Transverse colon (tissue), 4 donors: ENCODE measurements at regions not wholly inside any gene's neighbourhood (a gene's known extent, or its start where the extent isn't known, plus 50 kb on each side); places are given as distances from the start of the nearest gene placed in this dataset.

Experiments used
- DNase-seq: peaks from one replicate; pipeline ENCODE4 v3.0.0-alpha.2; 2019
- H3K27ac ChIP-seq, 4 donors: fragments of 200-600 bp; sonication (generic); 2 replicates each; pipeline ENCODE4 v1.5.1; 2016 to 2018; ENCODE audit warnings: inconsistent platforms in 4 of 4
- H3K27me3 ChIP-seq: fragments of 200-600 bp; sonication (generic); 2 replicates; pipeline ENCODE4 v1.5.1; 2017; ENCODE audit warnings: inconsistent platforms
- H3K36me3 ChIP-seq, 4 donors: fragments of 200-600 bp; sonication (generic); 2 replicates each; pipeline ENCODE4 v1.5.1; 2017 to 2019; ENCODE audit warnings: inconsistent platforms in 4 of 4
- H3K4me1 ChIP-seq, 4 donors: fragments of 200-600 bp; sonication (generic); 2 replicates each; pipeline ENCODE4 v1.5.1; 2017 to 2020; ENCODE audit warnings: inconsistent platforms in 4 of 4
- H3K4me3 ChIP-seq, 4 donors: fragments of 200-600 bp; sonication (generic); 1 replicate in 1 of 4; 2 replicates in 3 of 4; pipeline versions ENCODE4 v1.5.1 to v1.6.1; 2017 to 2019; ENCODE audit warnings: inconsistent platforms in 4 of 4
- H3K9me3 ChIP-seq, 2 donors: fragments of 200-600 bp; sonication (generic); 2 replicates each; pipeline ENCODE4 v1.5.1; 2017 to 2019; ENCODE audit warnings: inconsistent platforms in 2 of 2
- EP300 ChIP-seq: sonication (generic); formaldehyde crosslinking; IDR thresholded peaks from one replicate; pipeline ENCODE4 v1.6.1; 2017; ENCODE audit warnings: antibody characterized with exemption, low read depth
- POLR2A ChIP-seq: fragments of 450-650 bp; IDR thresholded peaks from one replicate; pipeline ENCODE4 v1.6.1; 2016; ENCODE audit warnings: antibody characterized with exemption, mild to moderate bottlenecking, moderate library complexity
- POLR2AphosphoS5 ChIP-seq, 3 donors: sonication (generic); formaldehyde crosslinking; IDR thresholded peaks; one replicate each; pipeline ENCODE4 v1.6.1; 2016; ENCODE audit warnings: antibody characterized with exemption in 3 of 3
- WGBS, 2 donors: methylation state at CpG; one replicate each; pipeline ENCODE4 v1.1.5; 2018; ENCODE audit warnings: low coverage in 1 of 2; 5-methylcytosine and 5-hydroxymethylcytosine counted together
- in situ Hi-C, 4 donors: fragments of 200-750 bp; cut with MboI; loops; one replicate each; pipeline versions ENCODE4 v1.15.0 to v1.15.1; 2017; ENCODE audit warnings: low sequenced_read_pairs in 3 of 4, low pct_ligation_motif_present in 1 of 4, low pct_unique_long_range_greater_than_20kb in 1 of 4
- intact Hi-C: fragments of 100-400 bp; cut with DNase I; formaldehyde crosslinking; loops from one replicate; pipeline ENCODE4 v1.15.1; 2023; ENCODE audit warnings: low total_unique reads
- TF ChIP-seq, protein P1 (sequence below), 5 experiments: fragments of 200-600 bp in 3 of 5; fragments of 450-650 bp in 2 of 5; sonication (generic) in 3 of 5; IDR thresholded peaks; 1 replicate in 2 of 5; 2 replicates in 3 of 5; pipeline ENCODE4 v1.5.1; 2016 to 2017; ENCODE audit warnings: antibody characterized with exemption in 5 of 5, inconsistent platforms in 3 of 5, mild to moderate bottlenecking in 2 of 5, moderate library complexity in 1 of 5

DNA sequence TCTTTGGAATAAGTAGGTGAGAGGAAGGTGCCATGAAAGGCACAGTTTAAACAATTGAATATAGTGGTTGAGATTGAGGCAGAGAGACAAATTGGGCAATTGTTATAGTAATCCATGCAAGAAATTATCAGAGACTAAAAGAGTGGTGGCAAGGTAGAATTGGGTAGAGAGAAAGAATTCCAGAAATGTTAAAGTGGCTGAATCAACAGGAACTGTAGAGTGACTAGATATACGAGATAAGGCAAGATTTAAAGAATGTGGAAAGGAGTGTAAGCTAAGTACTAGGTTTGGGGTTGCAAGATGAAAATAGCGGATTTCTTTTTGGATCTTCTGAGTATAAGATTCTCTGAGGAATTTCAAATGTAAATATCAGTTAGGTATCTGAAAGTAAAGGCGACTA lies 285.2 kb downstream of the DMRTA1 start:
- Histone ChIP-seq H3K9me3 (no peaks in the 10 kb centered on the region), H3K27me3 (no peaks in the 10 kb centered on the region), H3K36me3 (no peaks in the 10 kb centered on the region), H3K4me1 (no peaks in the 10 kb centered on the region), H3K27ac (no peak overlapping the region), H3K4me3 (no peak overlapping the region)
- WGBS, 2 donors = 61 to 71% methylated on average over 3 of the region's 3 CpGs
- in situ Hi-C loops = no loop called here
- intact Hi-C loops = no loop called here
- TF ChIP-seq EP300 (no peak), POLR2AphosphoS5 (IDR thresholded peaks at IDR 0.05) (no peak), POLR2A (no peak)
- TF ChIP-seq, protein P1, sequence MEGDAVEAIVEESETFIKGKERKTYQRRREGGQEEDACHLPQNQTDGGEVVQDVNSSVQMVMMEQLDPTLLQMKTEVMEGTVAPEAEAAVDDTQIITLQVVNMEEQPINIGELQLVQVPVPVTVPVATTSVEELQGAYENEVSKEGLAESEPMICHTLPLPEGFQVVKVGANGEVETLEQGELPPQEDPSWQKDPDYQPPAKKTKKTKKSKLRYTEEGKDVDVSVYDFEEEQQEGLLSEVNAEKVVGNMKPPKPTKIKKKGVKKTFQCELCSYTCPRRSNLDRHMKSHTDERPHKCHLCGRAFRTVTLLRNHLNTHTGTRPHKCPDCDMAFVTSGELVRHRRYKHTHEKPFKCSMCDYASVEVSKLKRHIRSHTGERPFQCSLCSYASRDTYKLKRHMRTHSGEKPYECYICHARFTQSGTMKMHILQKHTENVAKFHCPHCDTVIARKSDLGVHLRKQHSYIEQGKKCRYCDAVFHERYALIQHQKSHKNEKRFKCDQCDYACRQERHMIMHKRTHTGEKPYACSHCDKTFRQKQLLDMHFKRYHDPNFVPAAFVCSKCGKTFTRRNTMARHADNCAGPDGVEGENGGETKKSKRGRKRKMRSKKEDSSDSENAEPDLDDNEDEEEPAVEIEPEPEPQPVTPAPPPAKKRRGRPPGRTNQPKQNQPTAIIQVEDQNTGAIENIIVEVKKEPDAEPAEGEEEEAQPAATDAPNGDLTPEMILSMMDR (IDR thresholded peaks at IDR 0.05) = no peak
- no peak for DNase-seq

DNA sequence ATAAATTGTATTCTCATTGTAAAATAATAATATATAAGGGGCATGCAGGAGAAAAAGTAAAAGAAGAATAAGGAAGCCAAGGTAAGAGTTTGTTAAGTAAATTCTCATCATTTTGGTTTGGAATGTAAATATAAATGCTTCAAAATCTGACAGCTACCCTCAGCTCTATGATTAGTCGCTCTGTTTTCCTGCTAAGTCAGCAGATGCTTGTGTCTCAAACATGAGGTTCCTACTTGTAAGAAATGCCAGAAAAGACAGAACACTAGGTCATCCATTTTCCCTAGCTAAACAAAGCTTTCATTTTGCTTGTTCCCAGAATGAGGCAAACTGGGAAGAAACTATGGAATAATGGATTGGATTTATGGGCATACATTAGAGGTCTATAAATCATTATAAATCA lies 293.1 kb downstream of the DMRTA1 start:
- in situ Hi-C loops (no loop called here), intact Hi-C loops (no loop called here)
- H3K9me3 ChIP-seq = no peaks in the 10 kb centered on the region
- WGBS, 2 donors = 67 to 69% methylated on average over 1 of the region's 1 CpG
- DNase-seq = no peak
- H3K4me1 ChIP-seq = no peaks in the 10 kb centered on the region
- TF ChIP-seq POLR2A = no peak
- TF ChIP-seq, protein P1 (IDR thresholded peaks at IDR 0.05) = no peak
- no peak for TF ChIP-seq EP300
- no peak for TF ChIP-seq POLR2AphosphoS5 (IDR thresholded peaks at IDR 0.05)
- H3K4me3 ChIP-seq = no peak overlapping the region
- H3K27me3 ChIP-seq = no peaks in the 10 kb centered on the region
- H3K27ac ChIP-seq = no peak overlapping the region
- no peaks in the 10 kb centered on the region for H3K36me3 ChIP-seq

DNA sequence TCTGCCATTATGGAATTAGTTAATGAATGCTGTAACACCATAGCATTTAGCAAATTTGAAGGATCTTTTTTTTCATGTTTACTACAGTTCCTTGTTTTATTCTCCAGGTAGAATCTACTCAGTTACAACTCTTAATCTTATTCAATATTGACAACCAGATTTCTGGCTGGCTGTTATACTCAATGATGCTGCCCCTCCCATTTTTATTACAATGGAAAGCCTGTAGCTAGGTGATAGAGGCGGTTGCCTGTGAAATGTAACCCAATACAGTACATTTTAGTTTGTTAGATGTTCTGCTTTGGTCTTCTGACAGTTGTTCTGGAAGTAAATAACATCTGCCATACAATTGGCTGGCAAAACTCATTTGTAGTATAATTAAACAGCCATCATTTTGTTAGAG lies 294.2 kb downstream of the DMRTA1 start:
- Histone ChIP-seq H3K4me3 (no peak overlapping the region), H3K9me3 (no peaks in the 10 kb centered on the region), H3K36me3 (no peaks in the 10 kb centered on the region), H3K27me3 (no peaks in the 10 kb centered on the region), H3K4me1 (no peaks in the 10 kb centered on the region), H3K27ac (no peak overlapping the region)
- intact Hi-C loops (no loop called here), in situ Hi-C loops (no loop called here)
- TF ChIP-seq EP300 = no peak
- TF ChIP-seq POLR2A = no peak
- no peak for TF ChIP-seq POLR2AphosphoS5 (IDR thresholded peaks at IDR 0.05)
- TF ChIP-seq, protein P1 (IDR thresholded peaks at IDR 0.05) = no peak
- no peak for DNase-seq
- 32 to 57% methylated on average over 1 of the region's 1 CpG for WGBS, 2 donors

DNA sequence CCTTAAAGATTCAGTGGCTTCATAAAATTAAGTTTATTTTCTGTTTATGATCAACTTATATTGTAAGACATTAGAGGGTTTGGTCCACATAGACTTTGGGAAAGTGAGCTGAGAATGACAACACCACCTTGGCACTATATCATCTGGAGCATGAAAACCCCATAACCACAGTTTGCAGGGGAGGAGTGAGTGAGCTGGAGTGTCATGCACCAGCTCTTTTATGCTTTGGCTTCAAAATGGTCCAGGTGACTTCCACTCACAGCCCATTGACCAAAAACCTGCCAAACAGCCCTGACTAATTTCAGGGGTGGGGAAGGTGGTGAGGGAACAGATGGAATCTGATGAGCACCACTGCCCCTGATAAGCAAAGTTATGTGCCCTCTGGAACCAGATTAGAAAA lies 295.8 kb downstream of the DMRTA1 start:
- no peak overlapping the region for H3K4me3 ChIP-seq
- H3K4me1 ChIP-seq = no peaks in the 10 kb centered on the region
- in situ Hi-C loops (no loop called here), intact Hi-C loops (no loop called here)
- no peaks in the 10 kb centered on the region for H3K36me3 ChIP-seq
- H3K27me3 ChIP-seq = no peaks in the 10 kb centered on the region
- no peak overlapping the region for H3K27ac ChIP-seq
- no peak for DNase-seq
- TF ChIP-seq, protein P1 (IDR thresholded peaks at IDR 0.05) = no peak
- no peak for TF ChIP-seq POLR2A
- H3K9me3 ChIP-seq = no peaks in the 10 kb centered on the region
